HFFc6 (cell line): ENCODE measurements at regions not wholly inside any gene's neighbourhood (a gene's known extent, or its start where the extent isn't known, plus 50 kb on each side); places are given as distances from the start of the nearest gene placed in this dataset.

ENCODE experiments used
- DNase-seq: peaks from one replicate; pipeline ENCODE4 v3.0.0-alpha.2; 2018
- H3K27ac Mint-ChIP-seq: 2 replicates; pipeline ENCODE4 v1.8.0; 2020; ENCODE audit warnings: mild to moderate bottlenecking, mixed read lengths
- H3K27me3 Mint-ChIP-seq: 2 replicates; pipeline ENCODE4 v1.8.0; 2021; ENCODE audit warnings: mild to moderate bottlenecking, moderate library complexity, mixed read lengths; ENCODE audit not compliant: insufficient read depth
- H3K36me3 Mint-ChIP-seq: 2 replicates; pipeline ENCODE4 v1.8.0; 2021; ENCODE audit warnings: low read depth, mixed read lengths
- H3K4me1 Mint-ChIP-seq: 2 replicates; pipeline ENCODE4 v1.8.0; 2020; ENCODE audit warnings: low read depth, mixed read lengths
- H3K4me3 Mint-ChIP-seq: 2 replicates; pipeline ENCODE4 v1.8.0; 2020; ENCODE audit warnings: mild to moderate bottlenecking, moderate library complexity, mixed read lengths
- H3K9me3 Mint-ChIP-seq: 2 replicates; pipeline ENCODE4 v1.8.0; 2020; ENCODE audit warnings: mild to moderate bottlenecking, mixed read lengths
- CTCF ChIP-seq: fragments of 200-600 bp; sonication (generic); IDR thresholded peaks from 2 replicates; pipeline ENCODE4 v1.5.0; 2021; ENCODE audit warnings: antibody characterized with exemption, mild to moderate bottlenecking

- peaks cover 23% of the 10 kb centered on the region for H3K9me3 Mint-ChIP-seq
- no peak for DNase-seq
- H3K36me3 Mint-ChIP-seq: no peaks in the 10 kb centered on the region
- no peaks in the 10 kb centered on the region for H3K27me3 Mint-ChIP-seq
- no peaks in the 10 kb centered on the region for H3K4me1 Mint-ChIP-seq
- H3K27ac Mint-ChIP-seq: no peak overlapping the region
- no peak for TF ChIP-seq CTCF
- H3K4me3 Mint-ChIP-seq: no peak overlapping the region
These were observed 354.6 kb downstream of the RAD51AP2 start for GRCh38 chr2:17163638-17164037.

- no peaks in the 10 kb centered on the region for H3K36me3 Mint-ChIP-seq
- no peaks in the 10 kb centered on the region for H3K27me3 Mint-ChIP-seq
- TF ChIP-seq CTCF: no peak
- H3K9me3 Mint-ChIP-seq: peaks cover 19% of the 10 kb centered on the region
- no peak overlapping the region for H3K27ac Mint-ChIP-seq
- H3K4me3 Mint-ChIP-seq: no peak overlapping the region
- H3K4me1 Mint-ChIP-seq: no peaks in the 10 kb centered on the region
- DNase-seq: no peak
These were observed 355.5 kb downstream of the RAD51AP2 start for GRCh38 chr2:17162713-17163112.

- Mint-ChIP-seq H3K27me3 (no peaks in the 10 kb centered on the region), H3K36me3 (no peaks in the 10 kb centered on the region), H3K4me1 (no peaks in the 10 kb centered on the region), H3K4me3 (no peak overlapping the region), H3K9me3 (peaks cover 25% of the 10 kb centered on the region), H3K27ac (no peak overlapping the region)
- no peak for TF ChIP-seq CTCF
- no peak for DNase-seq
These were observed 357.6 kb downstream of the RAD51AP2 start for GRCh38 chr2:17160594-17160993.

GRCh38 chr2:17156086-17156485 lies 362.2 kb downstream of the RAD51AP2 start:
- Mint-ChIP-seq H3K9me3 (peaks cover 32% of the 10 kb centered on the region), H3K27ac (no peak overlapping the region), H3K4me1 (no peaks in the 10 kb centered on the region), H3K4me3 (no peak overlapping the region), H3K36me3 (no peaks in the 10 kb centered on the region), H3K27me3 (no peaks in the 10 kb centered on the region)
- TF ChIP-seq CTCF: no peak
- DNase-seq: no peak

GRCh38 chr2:17149945-17150344 lies 368.3 kb downstream of the RAD51AP2 start:
- Mint-ChIP-seq H3K4me1 (no peaks in the 10 kb centered on the region), H3K27ac (no peak overlapping the region), H3K4me3 (no peak overlapping the region), H3K36me3 (no peaks in the 10 kb centered on the region), H3K9me3 (peaks cover 46% of the 10 kb centered on the region), H3K27me3 (no peaks in the 10 kb centered on the region; the same call in none of the 2 replicates)
- no peak for TF ChIP-seq CTCF
- DNase-seq: no peak
